Ishikawa (cell line): ENCODE measurements at regions not wholly inside any gene's neighbourhood (a gene's known extent, or its start where the extent isn't known, plus 50 kb on each side); places are given as distances from the start of the nearest gene placed in this dataset.

Experiments
- CEBPB ChIP-seq: IDR thresholded peaks from 2 replicates; pipeline ENCODE4 v1.6.1; 2012
- CREB1 ChIP-seq: IDR thresholded peaks from 2 replicates; pipeline ENCODE4 v1.6.1; 2012; ENCODE audit warnings: low read depth
- EGR1 ChIP-seq: IDR thresholded peaks from 2 replicates; pipeline ENCODE4 v1.6.1; 2012
- EP300 ChIP-seq: IDR thresholded peaks from 2 replicates; pipeline ENCODE4 v1.6.1; 2012; ENCODE audit warnings: borderline replicate concordance
- FOXM1 ChIP-seq: IDR thresholded peaks from 2 replicates; pipeline ENCODE4 v1.6.1; 2012; ENCODE audit warnings: low read depth, borderline replicate concordance
- NFIC ChIP-seq: IDR thresholded peaks from 2 replicates; pipeline ENCODE4 v1.6.1; 2012
- RAD21 ChIP-seq: IDR thresholded peaks from 2 replicates; pipeline ENCODE4 v1.6.1; 2012; ENCODE audit warnings: low read depth
- TAF1 ChIP-seq: IDR thresholded peaks from 2 replicates; pipeline ENCODE4 v1.6.1; 2012; ENCODE audit warnings: low read depth, mild to moderate bottlenecking
- TCF12 ChIP-seq: IDR thresholded peaks from 2 replicates; pipeline ENCODE4 v1.6.1; 2012; ENCODE audit warnings: low read depth
- TEAD4 ChIP-seq: IDR thresholded peaks from 2 replicates; pipeline ENCODE4 v1.6.1; 2012
- YY1 ChIP-seq: IDR thresholded peaks from 2 replicates; pipeline ENCODE4 v1.6.1; 2012; ENCODE audit warnings: low read depth
- ZBTB7A ChIP-seq: IDR thresholded peaks from 2 replicates; pipeline ENCODE4 v1.6.1; 2012; ENCODE audit warnings: low read depth
- TF ChIP-seq, protein P1 (sequence below): IDR thresholded peaks from 2 replicates; pipeline ENCODE4 v1.6.1; 2012
- TF ChIP-seq, protein P2 (sequence below): IDR thresholded peaks from 2 replicates; pipeline ENCODE4 v1.6.1; 2012; ENCODE audit warnings: low read depth, mild to moderate bottlenecking
- TF ChIP-seq, protein P3 (sequence below): IDR thresholded peaks from 2 replicates; pipeline ENCODE4 v1.6.1; 2012

DNA sequence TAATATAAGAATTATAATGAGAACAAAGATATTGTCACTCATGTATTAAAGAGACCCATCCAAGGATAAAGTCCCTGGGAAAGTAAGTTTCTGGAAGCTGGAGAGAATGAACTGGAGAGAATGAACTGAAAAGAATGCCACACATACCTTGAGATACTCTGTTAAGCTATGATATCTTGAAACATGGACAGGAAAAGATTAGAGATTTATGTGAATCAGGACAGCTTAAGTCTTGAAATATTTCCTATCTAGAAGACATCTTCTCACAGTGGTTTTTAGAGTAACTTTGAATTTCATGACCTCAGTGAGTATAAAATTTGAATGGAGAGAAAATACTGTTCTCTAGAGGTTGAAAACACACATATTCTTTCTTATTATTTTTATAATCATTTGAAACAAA is 201.3 kb upstream of the HMCN1 start:
- TF ChIP-seq RAD21 (no peak), CEBPB (no peak), TCF12 (no peak), EP300 (no peak), CREB1 (no peak), FOXM1 (no peak), NFIC (no peak)
- TF ChIP-seq, protein P1, sequence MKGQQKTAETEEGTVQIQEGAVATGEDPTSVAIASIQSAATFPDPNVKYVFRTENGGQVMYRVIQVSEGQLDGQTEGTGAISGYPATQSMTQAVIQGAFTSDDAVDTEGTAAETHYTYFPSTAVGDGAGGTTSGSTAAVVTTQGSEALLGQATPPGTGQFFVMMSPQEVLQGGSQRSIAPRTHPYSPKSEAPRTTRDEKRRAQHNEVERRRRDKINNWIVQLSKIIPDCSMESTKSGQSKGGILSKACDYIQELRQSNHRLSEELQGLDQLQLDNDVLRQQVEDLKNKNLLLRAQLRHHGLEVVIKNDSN: no peak

DNA sequence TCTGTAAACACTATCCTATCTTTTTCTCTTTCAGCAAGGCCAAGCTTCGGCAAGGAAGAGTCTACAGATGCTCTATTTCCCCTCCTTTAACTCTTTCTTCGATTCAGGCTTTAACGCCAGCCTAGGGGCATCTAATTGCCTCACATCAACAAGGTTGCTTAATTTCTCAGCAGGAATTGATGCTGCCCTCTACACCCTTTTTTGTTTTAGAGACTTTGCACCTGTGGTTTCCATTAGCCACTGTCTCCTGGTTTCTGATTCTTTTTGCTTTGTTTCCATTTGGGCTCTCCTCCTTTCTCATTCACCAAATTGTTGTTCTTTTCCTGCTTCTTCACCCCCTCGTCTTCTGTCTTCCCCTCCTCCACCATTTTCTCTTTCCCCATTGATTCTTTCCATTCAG is 202.4 kb upstream of the HMCN1 start:
- TF ChIP-seq CREB1: no peak
- no peak for TF ChIP-seq CEBPB
- TF ChIP-seq TAF1: no peak
- no peak for TF ChIP-seq FOXM1
- TF ChIP-seq, protein P1: no peak
- no peak for TF ChIP-seq YY1
- no peak for TF ChIP-seq TCF12
- TF ChIP-seq ZBTB7A: no peak
- TF ChIP-seq, protein P2, sequence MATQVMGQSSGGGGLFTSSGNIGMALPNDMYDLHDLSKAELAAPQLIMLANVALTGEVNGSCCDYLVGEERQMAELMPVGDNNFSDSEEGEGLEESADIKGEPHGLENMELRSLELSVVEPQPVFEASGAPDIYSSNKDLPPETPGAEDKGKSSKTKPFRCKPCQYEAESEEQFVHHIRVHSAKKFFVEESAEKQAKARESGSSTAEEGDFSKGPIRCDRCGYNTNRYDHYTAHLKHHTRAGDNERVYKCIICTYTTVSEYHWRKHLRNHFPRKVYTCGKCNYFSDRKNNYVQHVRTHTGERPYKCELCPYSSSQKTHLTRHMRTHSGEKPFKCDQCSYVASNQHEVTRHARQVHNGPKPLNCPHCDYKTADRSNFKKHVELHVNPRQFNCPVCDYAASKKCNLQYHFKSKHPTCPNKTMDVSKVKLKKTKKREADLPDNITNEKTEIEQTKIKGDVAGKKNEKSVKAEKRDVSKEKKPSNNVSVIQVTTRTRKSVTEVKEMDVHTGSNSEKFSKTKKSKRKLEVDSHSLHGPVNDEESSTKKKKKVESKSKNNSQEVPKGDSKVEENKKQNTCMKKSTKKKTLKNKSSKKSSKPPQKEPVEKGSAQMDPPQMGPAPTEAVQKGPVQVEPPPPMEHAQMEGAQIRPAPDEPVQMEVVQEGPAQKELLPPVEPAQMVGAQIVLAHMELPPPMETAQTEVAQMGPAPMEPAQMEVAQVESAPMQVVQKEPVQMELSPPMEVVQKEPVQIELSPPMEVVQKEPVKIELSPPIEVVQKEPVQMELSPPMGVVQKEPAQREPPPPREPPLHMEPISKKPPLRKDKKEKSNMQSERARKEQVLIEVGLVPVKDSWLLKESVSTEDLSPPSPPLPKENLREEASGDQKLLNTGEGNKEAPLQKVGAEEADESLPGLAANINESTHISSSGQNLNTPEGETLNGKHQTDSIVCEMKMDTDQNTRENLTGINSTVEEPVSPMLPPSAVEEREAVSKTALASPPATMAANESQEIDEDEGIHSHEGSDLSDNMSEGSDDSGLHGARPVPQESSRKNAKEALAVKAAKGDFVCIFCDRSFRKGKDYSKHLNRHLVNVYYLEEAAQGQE: no peak
- no peak for TF ChIP-seq EP300
- no peak for TF ChIP-seq RAD21

DNA sequence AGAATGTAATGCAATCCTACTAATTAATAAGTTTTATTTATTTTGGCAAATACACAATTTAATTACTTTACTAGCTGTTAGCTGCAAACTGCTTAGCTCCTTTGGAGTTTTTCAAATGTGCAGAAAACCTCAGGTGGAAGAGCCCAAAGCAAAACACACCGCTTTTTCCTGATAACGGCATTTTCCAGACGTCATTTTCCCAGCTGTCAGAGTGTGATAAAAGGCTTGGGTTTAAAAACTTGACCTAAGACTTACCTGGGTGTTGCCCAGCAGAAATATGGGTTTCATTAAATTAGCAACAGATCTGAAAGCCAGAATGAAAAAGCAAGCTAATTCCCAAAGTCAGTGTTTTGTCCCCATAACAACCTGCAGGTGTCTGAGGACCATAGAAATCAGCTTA is 204.0 kb upstream of the HMCN1 start:
- no peak for TF ChIP-seq CREB1
- no peak for TF ChIP-seq TCF12
- no peak for TF ChIP-seq NFIC
- TF ChIP-seq EGR1: no peak
- TF ChIP-seq, protein P1: no peak
- no peak for TF ChIP-seq TEAD4
- no peak for TF ChIP-seq RAD21
- no peak for TF ChIP-seq FOXM1
- TF ChIP-seq, protein P2: no peak
- TF ChIP-seq, protein P3, sequence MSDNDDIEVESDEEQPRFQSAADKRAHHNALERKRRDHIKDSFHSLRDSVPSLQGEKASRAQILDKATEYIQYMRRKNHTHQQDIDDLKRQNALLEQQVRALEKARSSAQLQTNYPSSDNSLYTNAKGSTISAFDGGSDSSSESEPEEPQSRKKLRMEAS: no peak
- TF ChIP-seq EP300: no peak
- no peak for TF ChIP-seq TAF1
- no peak for TF ChIP-seq CEBPB

DNA sequence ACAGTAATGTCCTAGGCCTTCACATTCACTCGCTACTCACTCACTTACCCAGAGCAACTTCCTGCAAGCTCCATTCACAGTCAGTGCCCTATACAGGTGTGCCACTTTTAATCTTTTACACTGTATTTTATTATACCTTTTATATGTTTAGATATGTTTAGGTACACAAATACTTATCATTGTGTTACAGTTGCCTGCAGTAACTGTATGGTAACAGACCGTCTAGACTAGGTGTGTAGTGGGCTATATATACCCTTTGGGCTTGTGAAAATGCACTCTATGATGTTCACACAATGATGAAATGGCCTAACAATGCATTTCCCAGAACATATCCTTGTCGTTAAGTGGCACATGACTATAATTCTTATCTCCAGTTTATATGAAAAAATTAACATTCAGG is 204.5 kb upstream of the HMCN1 start:
- TF ChIP-seq CREB1: no peak
- TF ChIP-seq FOXM1: no peak
- TF ChIP-seq TEAD4: no peak
- TF ChIP-seq TAF1: no peak

DNA sequence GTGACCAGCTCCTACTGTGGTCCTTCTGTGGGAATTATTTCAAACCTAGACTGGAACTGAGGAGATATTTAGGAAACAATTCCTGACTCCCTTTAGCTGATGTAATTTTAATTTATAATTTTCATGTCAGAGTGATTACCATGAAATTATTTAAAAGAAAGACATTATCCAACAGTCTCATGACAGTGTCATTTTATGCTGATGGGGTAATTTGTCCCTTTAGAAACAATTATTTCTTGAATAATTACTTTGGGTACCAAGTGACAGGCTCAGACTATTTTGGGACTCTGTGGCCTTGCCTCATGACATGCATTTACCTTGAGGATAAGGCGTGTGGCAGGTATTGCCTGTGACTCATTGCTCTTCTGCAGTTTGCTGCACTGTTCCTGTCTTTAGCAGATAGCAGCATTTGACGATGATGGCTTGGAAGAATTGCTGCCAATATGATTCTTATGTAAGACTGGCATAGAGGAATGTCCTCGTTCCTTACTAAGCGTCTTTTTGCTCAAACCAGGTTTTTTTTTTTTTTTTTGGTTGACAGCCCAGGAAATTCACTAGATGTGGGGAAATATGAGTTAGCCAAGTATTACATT is 206.0 kb upstream of the HMCN1 start:
- TF ChIP-seq, protein P1: no peak
- TF ChIP-seq ZBTB7A: no peak
- TF ChIP-seq EGR1: no peak
- TF ChIP-seq EP300: no peak
- TF ChIP-seq CEBPB: no peak
